Gastrocnemius medialis (tissue), 4 donors: ENCODE measurements at regions not wholly inside any gene's neighbourhood (a gene's known extent, or its start where the extent isn't known, plus 50 kb on each side); places are given as distances from the start of the nearest gene placed in this dataset.

Experiments
- ATAC-seq, 2 donors: fragments of 150-250 bp; one replicate each; pipeline ENCODE4 v1.9.1; 2016
- DNase-seq, 2 donors: peaks; one replicate each; pipeline ENCODE4 v3.0.0-alpha.2; 2019
- H3K27ac ChIP-seq, 4 donors: fragments of 200-600 bp; sonication (generic); 1 replicate in 1 of 4; 2 replicates in 3 of 4; pipeline ENCODE4 v1.5.1; 2016 to 2018; ENCODE audit warnings: mild to moderate bottlenecking in 2 of 4, moderate library complexity in 1 of 4
- H3K27me3 ChIP-seq, 3 donors: fragments of 200-600 bp; sonication (generic) in 2 of 3; 1 replicate in 1 of 3; 2 replicates in 2 of 3; pipeline versions ENCODE4 v1.5.1 to v1.6.0; 2016 to 2019; ENCODE audit warnings: mild to moderate bottlenecking in 1 of 3, moderate library complexity in 1 of 3
- H3K36me3 ChIP-seq, 2 donors: fragments of 200-600 bp; sonication (generic) in 1 of 2; one replicate each; pipeline ENCODE4 v1.5.1; 2017 to 2018
- H3K4me1 ChIP-seq, 2 donors: fragments of 200-600 bp; sonication (generic) in 1 of 2; one replicate each; pipeline ENCODE4 v1.5.1; 2016 to 2017; ENCODE audit warnings: mild to moderate bottlenecking in 2 of 2
- H3K4me3 ChIP-seq, 4 donors: fragments of 200-600 bp; sonication (generic) in 3 of 4; 1 replicate in 1 of 4; 2 replicates in 3 of 4; pipeline ENCODE4 v1.5.1; 2016 to 2019; ENCODE audit warnings: mild to moderate bottlenecking in 2 of 4
- H3K9me3 ChIP-seq, 3 donors: fragments of 200-600 bp; sonication (generic) in 2 of 3; 1 replicate in 1 of 3; 2 replicates in 2 of 3; pipeline ENCODE4 v1.5.1; 2016 to 2019
- POLR2A ChIP-seq, 2 donors: fragments of 450-650 bp; IDR thresholded peaks; one replicate each; pipeline ENCODE4 v1.6.1; 2017; ENCODE audit warnings: antibody characterized with exemption in 2 of 2, mild to moderate bottlenecking in 2 of 2, moderate library complexity in 2 of 2
- in situ Hi-C, 4 donors: fragments of 200-750 bp; cut with MboI; loops; one replicate each; pipeline versions ENCODE4 v1.15.0 to v1.8.0; 2017; ENCODE audit warnings: low sequenced_read_pairs in 4 of 4
- intact Hi-C: fragments of 100-400 bp; cut with DNase I; formaldehyde crosslinking; loops from one replicate; pipeline ENCODE4 v1.15.1; 2023; ENCODE audit warnings: low total_unique reads
- TF ChIP-seq, protein P1 (sequence below), 5 experiments: fragments of 450-650 bp in 3 of 5; fragments of 200-600 bp in 2 of 5; sonication (generic) in 2 of 5; IDR thresholded peaks in 4 of 5; conservative IDR thresholded peaks in 1 of 5; 1 replicate in 4 of 5; 2 replicates in 1 of 5; pipeline ENCODE4 v1.5.1; 2016 to 2019; ENCODE audit warnings: antibody characterized with exemption in 5 of 5, mild to moderate bottlenecking in 3 of 5, moderate library complexity in 3 of 5

DNA sequence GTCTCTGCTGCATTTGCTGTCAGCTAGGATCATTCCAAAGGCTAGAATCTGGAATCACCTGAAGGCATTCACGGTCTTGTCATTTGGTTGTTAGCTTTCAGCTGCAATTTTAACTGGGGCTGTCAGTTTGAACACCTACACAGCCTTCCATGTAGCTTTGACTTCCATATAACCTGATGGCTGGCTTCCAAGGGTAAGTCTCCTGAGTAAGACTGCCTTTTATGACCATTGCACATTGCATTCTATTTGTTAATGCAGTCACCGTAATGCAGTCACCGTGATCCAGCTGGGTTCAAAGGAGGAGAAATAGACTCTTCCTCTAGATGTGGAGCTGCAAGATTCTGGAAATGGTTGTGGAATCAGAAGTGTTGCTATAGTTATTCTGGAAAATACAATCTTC, 1284.2 kb downstream of the ADGRL3 start:
- in situ Hi-C loops: no loop called here
- ATAC-seq: no peak
- no peak overlapping the region for H3K27ac ChIP-seq

DNA sequence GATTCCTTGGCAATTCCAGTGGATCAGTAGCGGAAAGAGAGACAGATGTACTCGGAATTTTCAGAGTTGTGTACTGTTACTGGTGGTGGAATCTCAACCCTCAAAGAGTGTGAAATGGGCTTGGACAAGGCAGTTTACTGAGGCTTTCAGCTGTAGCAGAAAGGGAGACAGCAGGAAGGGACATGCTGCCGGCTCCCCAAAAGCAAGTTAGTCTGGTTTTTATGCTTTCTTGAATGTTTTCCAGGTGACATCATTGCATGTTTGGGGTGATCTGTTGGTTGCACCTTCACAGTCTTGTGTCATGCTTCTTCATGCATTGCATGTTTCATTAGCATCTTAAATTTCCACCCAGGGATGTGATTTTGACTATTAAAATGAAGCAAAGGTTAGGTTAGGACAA, 1282.2 kb downstream of the ADGRL3 start:
- no peaks in the 10 kb centered on the region for H3K4me1 ChIP-seq
- in situ Hi-C loops: no loop called here
- no peak overlapping the region for H3K4me3 ChIP-seq
- no peaks in the 10 kb centered on the region for H3K9me3 ChIP-seq
- ATAC-seq (no peak), DNase-seq (no peak)
- no peaks in the 10 kb centered on the region for H3K36me3 ChIP-seq
- intact Hi-C loops: no loop called here
- no peak for TF ChIP-seq POLR2A (IDR thresholded peaks at IDR 0.05)
- TF ChIP-seq, protein P1, sequence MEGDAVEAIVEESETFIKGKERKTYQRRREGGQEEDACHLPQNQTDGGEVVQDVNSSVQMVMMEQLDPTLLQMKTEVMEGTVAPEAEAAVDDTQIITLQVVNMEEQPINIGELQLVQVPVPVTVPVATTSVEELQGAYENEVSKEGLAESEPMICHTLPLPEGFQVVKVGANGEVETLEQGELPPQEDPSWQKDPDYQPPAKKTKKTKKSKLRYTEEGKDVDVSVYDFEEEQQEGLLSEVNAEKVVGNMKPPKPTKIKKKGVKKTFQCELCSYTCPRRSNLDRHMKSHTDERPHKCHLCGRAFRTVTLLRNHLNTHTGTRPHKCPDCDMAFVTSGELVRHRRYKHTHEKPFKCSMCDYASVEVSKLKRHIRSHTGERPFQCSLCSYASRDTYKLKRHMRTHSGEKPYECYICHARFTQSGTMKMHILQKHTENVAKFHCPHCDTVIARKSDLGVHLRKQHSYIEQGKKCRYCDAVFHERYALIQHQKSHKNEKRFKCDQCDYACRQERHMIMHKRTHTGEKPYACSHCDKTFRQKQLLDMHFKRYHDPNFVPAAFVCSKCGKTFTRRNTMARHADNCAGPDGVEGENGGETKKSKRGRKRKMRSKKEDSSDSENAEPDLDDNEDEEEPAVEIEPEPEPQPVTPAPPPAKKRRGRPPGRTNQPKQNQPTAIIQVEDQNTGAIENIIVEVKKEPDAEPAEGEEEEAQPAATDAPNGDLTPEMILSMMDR (IDR thresholded peaks at IDR 0.05 in 4 of 5, conservative IDR thresholded peaks at IDR 0.05 in 1 of 5): no peak
- no peaks in the 10 kb centered on the region for H3K27me3 ChIP-seq
- no peak overlapping the region for H3K27ac ChIP-seq

More for the DNA sequence above, 1284.2 kb downstream of the ADGRL3 start:
- no peaks in the 10 kb centered on the region for H3K9me3 ChIP-seq
- H3K27me3 ChIP-seq: no peaks in the 10 kb centered on the region
- H3K4me1 ChIP-seq: no peaks in the 10 kb centered on the region
- TF ChIP-seq, protein P1 (IDR thresholded peaks at IDR 0.05 in 4 of 5, conservative IDR thresholded peaks at IDR 0.05 in 1 of 5): no peak
- TF ChIP-seq POLR2A (IDR thresholded peaks at IDR 0.05): no peak
- intact Hi-C loops: no loop called here
- no peaks in the 10 kb centered on the region for H3K36me3 ChIP-seq
- H3K4me3 ChIP-seq: no peak overlapping the region
- no peak for DNase-seq

DNA sequence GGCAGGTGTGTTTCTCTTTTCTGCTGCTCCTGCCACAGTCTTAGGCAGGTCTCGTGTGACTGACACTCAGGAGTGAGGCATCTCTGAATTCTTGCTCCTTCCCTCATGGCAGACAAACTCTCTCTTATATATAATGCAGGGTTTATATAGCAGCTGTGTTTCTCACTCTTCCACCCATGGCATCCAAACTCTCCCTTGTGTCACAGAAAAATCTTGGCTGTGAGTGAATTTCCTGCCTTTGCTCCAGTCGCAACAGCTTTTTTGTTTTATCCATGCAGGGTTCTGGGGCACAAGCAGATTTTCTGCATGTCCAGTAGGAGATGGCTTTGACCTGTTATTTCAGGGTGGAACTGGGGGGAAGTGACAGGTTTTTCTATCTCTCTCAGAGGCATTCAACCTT, 1275.5 kb downstream of the ADGRL3 start:
- Histone ChIP-seq H3K36me3 (no peaks in the 10 kb centered on the region), H3K27me3 (no peaks in the 10 kb centered on the region), H3K9me3 (no peaks in the 10 kb centered on the region), H3K27ac (no peak overlapping the region), H3K4me1 (no peaks in the 10 kb centered on the region), H3K4me3 (no peak overlapping the region)
- DNase-seq (no peak), ATAC-seq (no peak)
- intact Hi-C loops: no loop called here
- in situ Hi-C loops: no loop called here
- TF ChIP-seq, protein P1 (IDR thresholded peaks at IDR 0.05 in 4 of 5, conservative IDR thresholded peaks at IDR 0.05 in 1 of 5): no peak
- no peak for TF ChIP-seq POLR2A (IDR thresholded peaks at IDR 0.05)

DNA sequence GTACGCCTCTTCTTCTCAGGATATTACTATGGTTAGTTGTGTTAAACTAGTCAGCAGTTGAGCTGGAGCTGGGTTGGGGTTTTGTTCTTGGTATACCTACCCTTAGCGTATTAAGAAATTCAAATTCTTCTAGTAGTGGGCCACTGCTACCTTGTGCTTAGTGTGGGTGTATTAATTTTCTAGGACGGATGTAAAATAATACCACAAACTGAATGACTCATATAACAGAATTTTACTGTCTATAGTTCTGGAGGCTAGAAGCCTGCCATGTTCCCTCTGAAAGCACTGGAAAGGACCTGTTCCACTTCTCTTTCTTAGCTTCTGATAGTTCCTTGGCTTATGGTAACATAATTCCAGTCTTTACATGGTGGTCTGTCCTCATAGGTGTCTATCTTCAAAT, 1274.7 kb downstream of the ADGRL3 start:
- no peak for DNase-seq
- in situ Hi-C loops (no loop called here), intact Hi-C loops (no loop called here)
- Histone ChIP-seq H3K36me3 (no peaks in the 10 kb centered on the region), H3K9me3 (no peaks in the 10 kb centered on the region), H3K27me3 (no peaks in the 10 kb centered on the region), H3K4me3 (no peak overlapping the region), H3K27ac (no peak overlapping the region), H3K4me1 (no peaks in the 10 kb centered on the region)
- ATAC-seq: no peak
- TF ChIP-seq POLR2A (IDR thresholded peaks at IDR 0.05): no peak

DNA sequence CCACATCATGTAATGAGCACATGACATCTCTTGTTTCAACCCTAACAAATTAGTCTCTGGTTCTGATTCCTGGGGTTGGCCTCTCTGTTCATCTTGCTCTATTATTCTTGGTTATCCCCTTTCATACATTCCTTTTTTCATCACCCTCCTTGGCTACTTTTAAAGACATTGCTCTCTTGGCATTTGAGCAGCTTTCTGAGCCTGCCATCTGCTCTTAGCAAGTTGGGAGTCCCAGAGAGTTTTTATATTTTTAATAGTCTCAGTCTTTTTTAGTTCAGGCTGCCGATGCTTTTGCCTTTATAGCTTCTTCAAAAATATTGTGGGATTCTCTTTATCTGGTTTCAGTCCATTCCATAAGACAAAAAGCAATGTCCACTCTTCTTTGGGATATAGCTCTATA, 1270.9 kb downstream of the ADGRL3 start:
- DNase-seq: no peak
- H3K27me3 ChIP-seq: no peaks in the 10 kb centered on the region
- H3K4me3 ChIP-seq: no peak overlapping the region
- no peak for ATAC-seq
- H3K4me1 ChIP-seq: no peaks in the 10 kb centered on the region
- no peak for TF ChIP-seq POLR2A (IDR thresholded peaks at IDR 0.05)
- TF ChIP-seq, protein P1 (IDR thresholded peaks at IDR 0.05 in 4 of 5, conservative IDR thresholded peaks at IDR 0.05 in 1 of 5): no peak
- H3K27ac ChIP-seq: no peak overlapping the region
- intact Hi-C loops (no loop called here), in situ Hi-C loops (no loop called here)
- no peaks in the 10 kb centered on the region for H3K9me3 ChIP-seq
- H3K36me3 ChIP-seq: no peaks in the 10 kb centered on the region
